ENCODE measurements at regions not wholly inside any gene's neighbourhood (a gene's known extent, or its start where the extent isn't known, plus 50 kb on each side); places are given as distances from the start of the nearest gene placed in this dataset.

DNA sequence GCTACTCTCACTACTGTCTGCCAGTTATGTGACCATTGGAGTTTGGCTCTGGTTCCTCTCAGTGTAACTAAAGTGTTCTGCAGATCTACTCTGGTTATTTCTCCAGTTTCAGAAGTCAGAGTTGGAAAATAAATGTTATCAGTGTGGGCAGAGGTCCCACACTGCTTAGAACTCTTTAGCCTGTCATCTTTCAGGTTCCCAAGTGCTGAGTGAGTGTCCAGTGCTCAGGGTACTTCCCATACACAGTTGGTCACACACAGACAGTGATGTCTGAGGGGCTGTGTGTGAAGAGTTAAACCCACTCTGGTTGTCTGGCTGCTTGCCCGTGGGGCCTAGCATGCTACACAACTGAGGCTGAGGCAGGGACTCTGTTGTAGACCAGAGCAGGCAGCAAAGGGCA lies 421.8 kb upstream of the MEX3C start:
- TF ChIP-seq, protein P1, sequence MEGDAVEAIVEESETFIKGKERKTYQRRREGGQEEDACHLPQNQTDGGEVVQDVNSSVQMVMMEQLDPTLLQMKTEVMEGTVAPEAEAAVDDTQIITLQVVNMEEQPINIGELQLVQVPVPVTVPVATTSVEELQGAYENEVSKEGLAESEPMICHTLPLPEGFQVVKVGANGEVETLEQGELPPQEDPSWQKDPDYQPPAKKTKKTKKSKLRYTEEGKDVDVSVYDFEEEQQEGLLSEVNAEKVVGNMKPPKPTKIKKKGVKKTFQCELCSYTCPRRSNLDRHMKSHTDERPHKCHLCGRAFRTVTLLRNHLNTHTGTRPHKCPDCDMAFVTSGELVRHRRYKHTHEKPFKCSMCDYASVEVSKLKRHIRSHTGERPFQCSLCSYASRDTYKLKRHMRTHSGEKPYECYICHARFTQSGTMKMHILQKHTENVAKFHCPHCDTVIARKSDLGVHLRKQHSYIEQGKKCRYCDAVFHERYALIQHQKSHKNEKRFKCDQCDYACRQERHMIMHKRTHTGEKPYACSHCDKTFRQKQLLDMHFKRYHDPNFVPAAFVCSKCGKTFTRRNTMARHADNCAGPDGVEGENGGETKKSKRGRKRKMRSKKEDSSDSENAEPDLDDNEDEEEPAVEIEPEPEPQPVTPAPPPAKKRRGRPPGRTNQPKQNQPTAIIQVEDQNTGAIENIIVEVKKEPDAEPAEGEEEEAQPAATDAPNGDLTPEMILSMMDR (IDR thresholded peaks at IDR 0.05; ENCODE audit: control extremely low read depth in 1 of 3, insufficient read depth in 1 of 3, low read depth in 1 of 3, low read length in 3 of 3), result no peak
- TF ChIP-seq, protein P2, sequence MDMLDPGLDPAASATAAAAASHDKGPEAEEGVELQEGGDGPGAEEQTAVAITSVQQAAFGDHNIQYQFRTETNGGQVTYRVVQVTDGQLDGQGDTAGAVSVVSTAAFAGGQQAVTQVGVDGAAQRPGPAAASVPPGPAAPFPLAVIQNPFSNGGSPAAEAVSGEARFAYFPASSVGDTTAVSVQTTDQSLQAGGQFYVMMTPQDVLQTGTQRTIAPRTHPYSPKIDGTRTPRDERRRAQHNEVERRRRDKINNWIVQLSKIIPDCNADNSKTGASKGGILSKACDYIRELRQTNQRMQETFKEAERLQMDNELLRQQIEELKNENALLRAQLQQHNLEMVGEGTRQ (IDR thresholded peaks at IDR 0.05; ENCODE audit: low read length), result no peak
- TF ChIP-seq TAF1 (IDR thresholded peaks at IDR 0.05; ENCODE audit: low read depth, low read length) (no peak), CHD1 (IDR thresholded peaks at IDR 0.05; ENCODE audit: low read depth, low read length) (no peak), RNF2 (IDR thresholded peaks at IDR 0.05; ENCODE audit: borderline replicate concordance, low read depth, low read length, missing control alignments, poor library complexity, severe bottlenecking) (no peak), TCF12 (IDR thresholded peaks at IDR 0.05; ENCODE audit: low read depth, low read length) (no peak), EP300 (IDR thresholded peaks at IDR 0.05; ENCODE audit: borderline replicate concordance in 1 of 2, low read depth in 2 of 2, low read length in 2 of 2) (no peak), EZH2 (IDR thresholded peaks at IDR 0.05; ENCODE audit: low read depth, low read length, severe bottlenecking) (no peak)
